ENCODE measurements at regions not wholly inside any gene's neighbourhood (a gene's known extent, or its start where the extent isn't known, plus 50 kb on each side); places are given as distances from the start of the nearest gene placed in this dataset.

DNA sequence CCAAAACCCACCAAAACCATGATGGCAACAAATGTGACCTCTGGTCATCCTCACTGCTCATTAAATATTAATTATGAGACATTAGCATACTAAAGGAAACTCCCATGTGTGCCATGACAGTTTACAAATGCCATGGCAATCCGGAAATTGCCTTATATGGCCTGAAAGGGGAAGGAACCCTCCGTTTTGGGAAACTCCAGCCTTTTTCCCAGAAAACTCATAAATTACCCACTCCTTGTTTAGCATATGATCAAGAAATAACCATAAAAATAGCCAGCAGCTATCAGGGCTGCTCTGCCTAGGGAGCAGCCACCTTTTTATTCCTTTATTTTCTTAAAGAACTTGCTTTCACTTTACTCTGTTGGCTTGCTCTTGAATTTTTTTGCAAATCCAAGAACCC is 992.7 kb downstream of the NTRK3 start:
- TF ChIP-seq POLR2AphosphoS5 (IDR thresholded peaks at IDR 0.05; ENCODE audit: borderline replicate concordance, low read depth, low read length) (no peak), EZH2 (IDR thresholded peaks at IDR 0.05) (no peak)
